HG03457 (cell line): ENCODE measurements at regions not wholly inside any gene's neighbourhood (a gene's known extent, or its start where the extent isn't known, plus 50 kb on each side); places are given as distances from the start of the nearest gene placed in this dataset.
"Not testable (repeated sequence)": the region's sequence is repeated elsewhere in the genome, so short reads cannot be mapped to it uniquely, and the experiment has no call there.

ENCODE experiments used
- ATAC-seq: cut with Tn5 transposase; IDR thresholded peaks from one replicate; pipeline ENCODE4 v1.9.1; 2021; ENCODE audit warnings: moderate number of reproducible peaks; ENCODE audit not compliant: unreplicated experiment

- ATAC-seq = no peak
Observed at GRCh38 chr6:55052846-55053245, 121.5 kb upstream of the HCRTR2 start.

DNA sequence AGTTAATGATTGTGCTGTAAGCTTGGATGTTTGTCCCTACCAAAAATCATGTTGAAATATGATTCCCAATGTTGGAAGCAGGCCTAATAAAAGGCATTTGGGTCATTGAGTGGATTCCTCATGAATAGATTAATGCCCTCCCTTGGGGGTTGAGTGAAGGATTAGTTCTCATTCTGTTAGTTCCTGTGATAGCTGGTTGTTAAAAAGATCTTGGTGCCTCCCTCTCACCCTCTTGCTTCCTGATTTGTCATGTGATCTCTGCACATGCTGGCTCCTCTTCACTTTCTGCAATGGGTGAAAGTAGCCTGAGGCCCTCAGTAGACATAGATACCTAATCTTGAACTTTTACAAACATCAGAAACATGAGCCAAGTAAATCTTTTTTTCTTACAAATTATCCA is 115.6 kb upstream of the HCRTR2 start:
- ATAC-seq = no peak

DNA sequence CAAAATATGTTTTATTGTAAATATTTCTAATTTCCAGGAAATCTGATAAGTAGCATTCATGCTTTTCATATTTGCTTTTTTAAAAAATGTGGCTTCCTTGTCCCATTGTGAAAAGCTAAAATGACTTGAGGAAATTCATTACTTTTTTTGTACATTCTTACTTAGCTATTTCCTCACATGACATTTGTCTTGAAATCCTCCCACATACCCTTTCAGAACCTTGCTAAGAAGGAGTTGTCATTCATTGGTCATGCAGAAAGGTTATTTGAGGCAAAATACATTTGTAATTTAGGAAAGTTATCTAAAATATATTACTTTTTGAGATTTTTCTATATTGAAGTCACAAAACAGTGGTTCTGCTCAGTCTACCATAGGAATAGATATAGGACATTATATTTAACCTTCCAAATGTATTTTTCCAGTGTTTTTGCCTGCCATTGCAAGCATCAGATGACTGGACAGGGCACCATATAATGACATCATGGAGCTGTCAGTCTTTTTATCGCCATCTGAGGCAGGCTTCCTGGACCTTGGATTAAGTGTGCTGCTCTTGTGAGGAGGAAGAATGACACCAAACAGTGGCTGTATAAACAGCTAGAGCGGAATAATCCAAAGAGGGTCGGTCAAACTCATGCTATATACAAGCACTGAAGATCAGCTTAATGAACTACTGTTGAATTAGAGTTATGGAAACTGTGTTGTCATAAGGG is 109.4 kb upstream of the HCRTR2 start:
- ATAC-seq = no peak

DNA sequence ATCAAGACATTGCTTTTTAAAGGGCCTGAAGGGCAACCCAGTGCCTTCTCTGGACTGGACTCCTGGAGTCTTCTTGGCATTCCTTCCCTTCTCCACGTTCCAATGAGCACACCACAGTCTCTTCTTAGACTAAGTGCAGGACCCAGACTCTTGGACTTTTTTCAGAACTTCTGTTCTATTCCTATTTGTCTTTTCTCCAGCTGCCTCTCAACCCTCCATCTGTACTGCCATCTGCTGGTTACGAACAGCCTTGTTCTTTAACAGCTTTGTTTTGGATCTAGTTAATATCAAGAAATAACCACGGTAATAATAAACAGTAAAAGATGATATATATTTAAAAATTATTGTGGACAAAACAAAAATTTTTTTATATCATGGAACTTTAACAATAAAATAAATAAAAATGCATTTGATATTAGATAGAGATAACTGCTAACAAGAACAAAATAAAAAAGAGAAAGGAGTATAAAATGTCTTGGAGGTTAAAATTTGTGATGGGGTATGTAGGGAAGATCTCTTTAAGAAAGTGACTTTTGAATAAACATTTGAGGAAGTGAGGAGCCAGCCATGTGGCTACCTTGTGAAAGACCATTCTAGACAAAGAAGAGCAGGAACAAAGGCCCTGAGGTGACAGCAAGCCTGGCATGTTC is 105.1 kb upstream of the HCRTR2 start:
- ATAC-seq = no peak

DNA sequence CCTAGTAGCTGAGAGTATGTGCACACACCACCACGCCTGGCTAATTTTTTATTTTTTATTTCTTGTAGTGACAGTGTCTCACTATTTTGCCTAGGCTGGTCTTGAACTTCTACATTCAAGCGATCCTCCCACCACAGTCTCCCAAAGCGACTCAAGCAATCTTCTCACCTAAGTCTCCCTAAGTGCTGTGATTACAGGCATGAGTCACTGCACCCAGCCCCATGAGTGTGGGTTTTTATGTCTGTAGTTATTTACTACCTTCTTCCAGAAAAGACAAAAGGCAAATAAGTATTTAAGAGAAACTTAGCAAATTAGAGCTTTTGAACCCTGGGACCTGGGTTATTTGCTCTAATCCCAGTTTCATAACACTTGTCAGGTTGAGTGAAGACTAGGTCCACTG is 92.3 kb upstream of the HCRTR2 start:
- ATAC-seq = no peak

DNA sequence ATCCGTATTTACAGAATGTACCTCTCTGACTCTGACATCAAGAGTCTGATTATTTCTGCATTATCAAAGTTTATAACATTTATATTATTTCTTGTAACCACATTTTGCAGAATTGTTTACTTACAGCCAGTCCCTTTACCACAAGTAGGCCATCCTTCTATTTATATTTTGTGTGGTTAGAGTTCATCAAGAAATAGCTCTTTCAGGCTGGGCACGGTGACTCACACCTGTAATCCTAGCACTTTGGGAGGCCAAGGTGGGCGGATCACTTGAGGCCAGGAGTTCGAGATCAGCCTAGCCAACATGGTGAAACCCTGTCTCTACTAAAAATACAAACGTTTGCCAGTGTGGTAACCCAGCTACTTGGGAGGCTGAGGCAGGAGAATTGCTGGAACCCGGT is 86.3 kb upstream of the HCRTR2 start:
- not testable (repeated sequence) for ATAC-seq

DNA sequence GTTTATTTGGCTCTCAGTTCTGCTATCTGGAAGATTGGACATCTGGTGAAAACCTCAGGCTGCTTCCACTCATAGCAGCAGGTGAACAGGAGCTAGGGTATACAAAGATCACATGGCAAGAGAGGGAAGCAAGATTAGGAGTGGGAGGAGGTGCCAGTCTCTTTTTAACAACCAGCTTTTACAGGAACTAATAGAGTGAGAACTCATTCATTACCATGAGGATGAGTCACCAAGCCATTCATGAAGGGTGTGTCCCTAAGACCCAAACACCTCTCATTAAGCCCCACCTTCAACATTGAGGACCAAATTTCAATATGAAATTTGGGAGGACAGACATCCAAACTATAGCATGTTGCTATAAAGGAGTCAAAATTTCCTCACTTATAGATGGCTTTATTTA is 85.4 kb upstream of the HCRTR2 start:
- no peak for ATAC-seq

DNA sequence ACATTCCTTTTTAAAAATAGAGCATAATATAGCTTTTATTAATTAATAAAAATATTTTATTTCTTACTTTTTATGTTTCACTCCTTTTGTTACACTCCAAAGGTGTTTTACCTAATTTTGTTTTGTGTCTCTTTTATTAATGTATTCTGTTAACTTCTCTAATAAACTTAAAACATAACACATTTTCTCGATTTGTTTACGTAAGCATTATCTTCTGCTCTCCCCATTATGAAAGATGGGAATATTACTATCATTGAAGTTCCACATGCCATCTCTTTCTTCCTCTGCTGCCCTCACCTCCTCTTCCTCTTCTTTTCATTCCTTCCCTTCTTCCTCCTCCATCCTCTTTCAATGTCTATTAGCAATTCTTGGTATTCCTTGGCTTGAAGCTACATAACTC is 85.0 kb upstream of the HCRTR2 start:
- ATAC-seq = no peak

DNA sequence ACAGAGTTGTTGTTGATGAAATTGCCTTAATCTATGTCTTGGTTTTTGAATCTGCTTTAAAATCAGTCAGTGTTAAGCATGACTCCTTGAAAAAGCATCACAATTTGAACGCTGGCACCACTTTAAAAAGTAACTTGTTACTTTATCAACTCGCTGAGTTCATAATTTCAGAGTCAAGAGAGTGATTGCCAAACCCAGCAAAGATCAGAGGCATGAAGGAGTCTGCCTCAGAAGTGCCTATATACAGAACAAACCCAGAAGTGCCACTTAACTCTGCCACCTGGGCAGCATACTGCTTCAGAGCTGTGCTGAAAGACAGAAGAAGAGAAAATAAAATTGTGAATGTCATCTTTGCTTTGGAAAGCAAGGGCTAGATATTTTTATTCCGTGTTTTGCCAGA is 73.6 kb upstream of the HCRTR2 start:
- ATAC-seq = no peak

DNA sequence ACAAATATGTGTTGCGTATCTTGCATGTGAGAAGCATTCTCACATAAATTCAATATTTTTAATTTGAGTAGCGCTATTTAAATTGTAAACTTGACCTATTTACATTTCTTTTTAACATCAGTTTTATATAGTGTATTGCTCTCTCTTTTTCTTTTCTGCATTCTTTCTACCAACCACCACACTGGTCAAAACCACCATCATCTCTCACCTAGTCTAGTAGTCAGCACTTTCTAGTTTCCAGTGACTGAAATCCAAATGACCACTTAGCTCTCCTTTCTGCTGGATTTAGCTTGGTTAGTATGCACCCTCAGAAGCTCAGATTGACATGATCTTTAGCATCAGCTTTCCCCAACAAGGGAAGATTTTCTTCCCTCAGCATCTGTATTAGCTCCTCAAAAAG is 73.2 kb upstream of the HCRTR2 start:
- no peak for ATAC-seq

DNA sequence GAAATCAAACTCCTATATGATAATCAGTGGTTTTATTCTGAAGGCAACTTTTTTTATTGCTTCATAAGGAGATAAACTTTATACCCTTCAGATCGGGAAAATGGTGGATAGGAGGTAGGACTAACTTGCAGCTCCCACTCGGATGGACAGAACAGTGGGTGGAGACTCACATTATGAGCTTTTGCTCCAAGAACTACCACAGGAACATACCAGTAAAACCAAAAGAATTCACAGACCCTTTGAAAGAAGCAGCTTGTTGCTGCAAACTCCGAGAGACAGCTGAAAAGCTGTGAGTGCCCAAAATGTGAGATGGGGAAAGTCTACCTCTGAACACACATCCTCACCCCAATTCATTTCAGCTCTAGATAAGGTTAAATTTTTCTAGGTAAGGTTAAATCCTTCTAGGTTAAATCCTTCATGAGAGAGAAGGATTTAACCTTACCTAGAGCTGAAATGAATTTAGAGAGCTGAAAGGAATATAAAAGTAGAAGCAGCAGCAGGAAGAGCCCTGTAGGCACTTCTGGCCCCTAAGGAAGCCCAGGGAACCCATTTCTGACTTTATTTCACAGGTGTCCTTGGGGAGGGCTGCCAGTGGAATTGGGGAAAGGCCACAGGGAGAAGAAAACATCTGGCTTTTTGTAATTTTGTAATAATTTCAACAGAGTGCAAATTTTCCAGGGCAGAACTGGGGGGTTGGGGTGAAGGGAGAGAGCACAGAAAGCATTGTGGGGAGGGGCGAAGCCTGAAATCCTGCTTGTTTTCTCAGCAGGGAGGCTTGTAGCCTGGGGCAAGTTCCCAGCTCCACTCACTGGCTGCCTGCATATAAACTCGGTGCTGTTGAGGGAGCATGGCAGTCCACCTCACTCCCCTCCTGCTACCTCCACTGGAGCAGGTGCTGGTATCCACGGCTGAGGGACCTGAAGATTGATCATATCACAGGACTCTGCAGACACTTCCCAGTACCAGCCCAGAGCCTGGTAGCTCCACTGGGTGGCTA is 65.9 kb upstream of the HCRTR2 start:
- ATAC-seq = no peak

GRCh38 chr6:55117267-55117666 is 57.0 kb upstream of the HCRTR2 start:
- no peak for ATAC-seq

DNA sequence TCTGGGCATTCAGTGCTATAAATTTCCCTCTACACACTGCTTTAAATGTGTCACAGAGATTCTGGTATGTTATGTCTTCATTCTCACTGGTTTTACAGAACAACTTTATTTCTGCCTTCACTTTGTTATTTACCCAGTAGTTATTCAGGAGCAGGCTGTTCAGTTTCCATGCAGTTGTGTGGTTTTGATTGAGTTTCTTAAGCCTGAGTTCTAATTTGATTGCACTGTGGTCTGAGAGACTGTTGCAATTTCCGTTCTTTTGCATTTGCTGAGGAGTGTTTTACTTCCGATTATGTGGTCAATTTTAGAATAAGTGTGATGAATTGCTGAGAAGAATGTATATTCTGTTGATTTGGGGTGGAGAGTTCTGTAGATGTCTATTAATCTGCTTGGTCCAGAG is 50.1 kb upstream of the HCRTR2 start:
- ATAC-seq = not testable (repeated sequence)
